GM21360 (cell line): ENCODE measurements at regions not wholly inside any gene's neighbourhood (a gene's known extent, or its start where the extent isn't known, plus 50 kb on each side); places are given as distances from the start of the nearest gene placed in this dataset.

Experiments
- ATAC-seq: cut with Tn5 transposase; IDR thresholded peaks from one replicate; pipeline ENCODE4 v1.9.1; 2021; ENCODE audit warnings: mild to moderate bottlenecking, moderate library complexity; ENCODE audit not compliant: unreplicated experiment

DNA sequence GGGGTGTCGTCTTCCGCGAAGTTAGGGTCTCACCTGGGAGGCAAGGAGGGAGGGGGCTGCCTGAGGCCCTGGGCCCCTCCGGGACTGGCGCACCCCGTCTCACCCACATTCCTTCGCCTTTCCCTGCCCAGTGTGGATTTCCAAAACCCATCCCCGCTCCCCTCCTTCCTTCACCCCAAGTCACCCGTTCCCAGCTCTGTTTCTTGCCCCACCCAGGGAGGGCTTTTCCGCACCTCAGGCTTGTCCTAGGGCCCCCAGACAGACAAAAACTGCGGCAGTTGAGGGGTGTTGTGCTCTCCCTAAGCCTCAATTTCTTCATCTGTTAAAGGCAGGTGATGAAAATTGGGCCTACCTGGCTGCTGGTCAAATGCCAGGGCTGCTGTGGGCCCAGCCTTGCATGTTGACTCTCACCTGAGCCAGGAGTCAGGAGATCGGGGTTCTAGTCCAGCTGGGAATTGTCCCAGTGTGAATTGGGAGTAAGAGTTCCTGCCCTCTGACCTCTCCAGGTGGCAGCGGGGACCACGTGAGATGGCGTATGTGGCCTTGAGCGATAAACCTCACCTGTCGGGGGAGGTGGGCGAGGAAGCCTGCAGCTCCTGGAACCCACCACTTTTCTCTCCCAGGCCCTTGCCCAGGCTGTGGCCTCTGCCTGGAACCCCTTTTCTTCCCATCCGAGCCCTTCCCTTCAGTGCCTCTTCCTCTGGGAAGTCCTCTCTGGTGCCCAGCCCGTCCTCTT, 143.4 kb upstream of the IER5L start:
- no peak for ATAC-seq

DNA sequence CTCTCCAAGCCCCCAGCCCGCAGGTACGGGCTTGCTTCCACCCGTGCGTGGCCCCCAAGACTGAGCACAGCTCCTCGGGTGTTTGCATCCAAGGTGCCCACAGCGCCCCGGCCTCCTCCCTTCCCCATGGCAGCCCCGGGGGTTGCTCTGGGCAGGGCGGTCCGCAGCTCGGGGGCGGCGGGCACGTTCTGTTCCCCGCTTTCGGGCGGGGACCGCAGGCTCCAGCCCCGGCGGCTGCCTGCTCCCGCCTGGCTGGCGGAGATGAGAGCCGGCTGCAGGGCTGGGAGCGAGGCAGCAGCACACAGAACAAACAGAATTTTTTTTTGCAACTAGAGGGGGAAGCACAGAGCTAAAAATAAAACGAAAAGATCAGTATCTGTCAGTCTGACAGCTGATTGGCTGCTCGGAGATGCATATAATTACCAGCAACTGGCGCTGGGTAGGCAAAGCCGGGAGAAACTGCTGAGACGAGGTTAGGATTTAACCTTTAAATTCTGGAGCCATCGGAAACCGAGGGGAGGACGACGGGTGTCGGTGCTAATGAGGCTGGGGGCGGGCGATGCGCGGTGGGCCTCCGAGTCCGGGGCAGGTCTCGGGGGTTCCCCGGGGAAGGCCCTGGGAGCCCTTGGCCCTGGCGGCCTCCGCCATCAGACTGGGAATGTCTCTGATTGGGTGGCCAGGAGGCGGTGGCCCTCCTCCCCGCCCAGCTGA, 142.7 kb upstream of the IER5L start:
- ATAC-seq: peak; percentile 49

DNA sequence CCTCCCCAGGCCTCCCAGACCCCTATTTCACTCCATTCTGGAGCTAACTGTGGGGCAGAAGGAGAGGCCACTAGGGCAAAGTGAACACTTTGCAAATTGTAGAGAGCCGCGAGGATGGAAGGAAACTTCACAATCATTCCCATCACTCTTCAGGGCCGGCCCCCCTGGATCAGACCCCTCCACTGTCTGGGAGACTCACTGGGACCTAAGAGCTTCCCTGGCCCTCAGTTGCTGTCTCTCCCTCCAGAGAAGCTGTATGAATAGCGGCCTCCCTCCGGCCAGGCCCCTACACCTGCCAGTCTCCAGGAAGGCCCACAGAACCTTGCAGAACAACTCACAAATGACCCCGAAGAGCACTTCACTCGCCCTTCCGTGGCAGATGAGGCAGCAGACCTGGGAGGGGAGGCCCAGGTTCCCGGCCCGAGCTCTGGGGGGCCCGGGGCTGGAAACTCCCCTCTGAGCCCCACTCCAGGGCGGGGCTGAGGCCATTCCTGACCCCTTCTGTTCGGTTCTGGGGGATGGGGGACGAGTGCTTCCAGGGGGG, 141.9 kb upstream of the IER5L start:
- no peak for ATAC-seq

DNA sequence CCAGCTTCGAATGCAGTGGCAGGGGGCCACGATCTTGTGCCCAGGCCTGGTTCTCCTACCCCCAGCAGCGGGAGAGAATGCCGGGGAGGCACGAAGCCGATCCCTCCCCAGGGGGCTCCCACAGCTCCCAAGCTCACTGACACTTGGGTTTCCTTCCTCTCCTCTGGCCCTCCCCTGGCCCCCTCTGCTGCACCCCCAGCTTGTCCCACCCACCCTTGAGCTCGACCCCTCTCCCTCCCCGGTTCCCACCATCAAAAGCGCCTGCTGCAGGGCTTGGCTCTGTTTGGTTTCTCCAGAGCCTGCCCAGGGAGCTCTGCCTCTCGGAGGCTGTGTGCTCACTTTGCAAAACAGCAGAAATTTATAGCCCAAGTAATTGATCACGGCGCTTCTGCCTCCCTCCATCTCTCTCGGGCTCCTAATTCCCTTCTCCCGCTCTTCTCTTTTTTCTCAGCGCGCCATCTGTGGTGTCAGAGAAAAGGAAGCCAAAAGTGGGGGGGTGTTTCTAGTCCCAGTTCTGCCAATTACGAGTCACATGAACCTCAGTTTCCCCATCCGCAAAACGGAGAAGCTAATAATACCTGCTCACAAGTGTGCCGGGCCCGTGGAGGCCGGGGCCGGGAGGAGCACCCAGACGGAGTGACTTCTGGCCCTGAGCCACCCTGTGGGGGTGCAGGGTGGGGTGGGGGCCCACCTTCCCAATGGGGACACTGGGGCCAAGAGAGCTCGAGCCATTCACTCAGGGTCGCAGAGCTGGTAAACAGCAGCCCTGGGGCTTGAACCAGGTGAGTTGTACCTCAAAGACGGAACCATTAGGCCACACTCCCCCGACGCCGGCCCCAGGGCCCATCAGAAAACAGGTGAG, 141.2 kb upstream of the IER5L start:
- no peak for ATAC-seq

DNA sequence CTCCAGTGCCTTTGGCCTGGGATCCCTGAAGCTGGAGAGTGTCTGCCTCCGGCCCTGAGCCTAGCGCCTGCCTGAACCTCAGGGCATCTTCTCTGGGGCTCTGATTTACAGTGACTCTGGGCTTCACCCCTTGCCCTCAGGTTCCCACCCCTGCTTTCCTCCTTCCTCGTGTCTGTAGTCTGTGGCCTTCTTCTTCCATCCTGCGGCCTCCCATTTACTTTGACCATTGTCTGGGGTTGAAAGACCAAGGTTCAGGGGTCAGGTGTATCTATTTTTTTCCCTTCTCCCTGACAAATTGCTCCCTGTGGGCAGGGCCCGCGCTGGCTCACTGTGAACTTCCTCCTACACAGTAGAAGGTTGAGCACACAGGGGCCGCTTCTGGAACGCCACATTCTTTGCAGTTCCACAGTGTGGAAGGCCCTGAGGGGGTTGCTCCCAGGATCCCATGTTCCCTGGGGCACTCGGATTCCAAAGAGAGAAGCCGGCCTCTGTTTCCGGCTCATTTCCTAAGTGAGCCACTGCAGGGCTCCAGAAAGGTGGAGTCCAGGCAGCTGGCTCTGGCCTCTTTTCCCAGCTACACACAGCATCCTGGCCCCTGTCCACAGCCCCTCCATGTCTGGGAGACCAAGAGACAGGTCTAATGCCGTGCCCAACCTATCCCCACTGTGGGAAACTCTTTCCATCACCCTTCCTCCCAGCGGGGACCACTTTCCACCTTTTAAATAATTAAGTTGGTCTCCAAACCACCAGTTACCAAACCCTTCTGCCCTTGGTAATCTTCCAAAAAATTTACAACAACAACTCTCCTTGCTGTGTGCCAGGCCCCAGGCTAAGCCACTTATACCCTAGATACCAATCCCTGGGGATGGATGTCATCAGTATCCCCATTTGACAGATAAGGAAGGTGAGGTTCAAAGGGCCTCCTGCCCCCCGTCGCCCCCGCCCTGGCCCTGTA, 140.3 kb upstream of the IER5L start:
- ATAC-seq: no peak

DNA sequence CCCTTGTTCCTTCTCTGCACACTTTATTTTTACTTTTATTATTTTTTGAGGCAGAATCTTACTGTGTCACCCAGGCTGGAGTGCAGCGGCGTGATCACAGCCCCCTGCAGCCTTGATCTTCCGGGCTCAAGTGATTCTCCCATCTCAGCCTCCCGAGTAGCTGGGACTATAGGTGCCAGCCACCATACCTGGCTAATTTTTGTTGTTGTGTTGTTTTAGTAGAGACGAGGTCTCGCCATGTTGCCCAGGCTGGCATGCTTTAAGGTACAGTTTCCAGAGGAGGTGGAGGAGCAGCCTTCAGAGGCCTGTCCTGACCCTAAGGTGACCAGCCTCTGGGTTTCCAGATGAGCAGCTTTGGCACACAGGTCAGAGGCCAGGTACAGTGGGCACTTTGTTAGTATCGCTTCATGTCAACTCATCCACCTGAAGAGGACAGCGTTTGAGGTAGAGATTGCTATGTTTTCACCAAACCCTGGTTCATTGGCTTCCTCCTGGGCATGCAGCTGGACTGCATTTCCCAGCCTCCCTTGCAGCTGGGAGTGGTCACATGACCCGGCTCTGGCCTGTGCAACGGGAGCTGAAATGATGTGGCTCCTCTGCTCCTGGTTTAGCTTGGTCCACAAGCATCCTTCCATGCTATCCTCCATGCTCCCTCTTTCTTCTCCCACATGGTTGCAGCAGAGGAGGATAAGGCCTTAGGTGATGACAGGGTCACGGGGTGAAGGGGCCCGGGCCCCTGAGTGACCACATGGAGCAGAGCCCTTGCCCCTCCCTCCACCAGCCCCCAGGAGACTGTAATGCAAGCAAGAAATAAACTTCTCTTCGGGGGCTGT, 139.3 kb upstream of the IER5L start:
- no peak for ATAC-seq

DNA sequence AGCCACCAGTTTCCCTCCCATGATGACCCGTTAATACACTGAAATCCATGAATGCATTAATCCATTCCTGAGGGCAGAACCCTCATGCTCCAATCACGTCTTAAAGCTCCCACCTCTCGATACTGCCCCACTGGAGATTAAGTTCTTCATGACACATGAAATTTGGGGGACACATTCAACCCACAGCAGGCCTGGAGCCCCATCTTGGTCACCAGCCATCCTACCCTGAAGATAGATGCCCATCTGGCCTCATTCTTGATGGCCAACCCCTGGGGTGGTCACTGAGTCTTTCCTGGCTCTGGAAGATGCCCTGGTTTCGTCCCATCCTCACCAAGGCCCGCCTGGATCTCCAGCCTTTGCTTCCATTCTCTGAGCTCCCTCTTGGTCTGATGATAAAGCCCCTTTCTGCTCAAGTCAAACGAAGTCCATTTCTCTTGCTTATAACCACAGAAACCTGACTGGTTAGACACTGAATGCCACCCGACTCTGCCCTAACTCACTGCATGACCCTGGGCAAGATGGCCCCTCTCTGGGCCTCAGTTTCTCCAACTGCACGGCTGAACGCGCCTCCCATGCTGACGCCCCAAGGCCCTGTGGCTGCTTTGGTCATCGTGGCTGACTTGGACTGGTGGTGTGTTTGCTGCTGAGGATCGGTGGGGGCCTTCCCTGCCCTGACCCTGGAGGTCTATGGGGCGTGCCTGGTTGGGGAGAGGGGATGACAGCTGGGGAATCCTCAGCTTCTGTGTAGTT, 138.4 kb upstream of the IER5L start:
- no peak for ATAC-seq

DNA sequence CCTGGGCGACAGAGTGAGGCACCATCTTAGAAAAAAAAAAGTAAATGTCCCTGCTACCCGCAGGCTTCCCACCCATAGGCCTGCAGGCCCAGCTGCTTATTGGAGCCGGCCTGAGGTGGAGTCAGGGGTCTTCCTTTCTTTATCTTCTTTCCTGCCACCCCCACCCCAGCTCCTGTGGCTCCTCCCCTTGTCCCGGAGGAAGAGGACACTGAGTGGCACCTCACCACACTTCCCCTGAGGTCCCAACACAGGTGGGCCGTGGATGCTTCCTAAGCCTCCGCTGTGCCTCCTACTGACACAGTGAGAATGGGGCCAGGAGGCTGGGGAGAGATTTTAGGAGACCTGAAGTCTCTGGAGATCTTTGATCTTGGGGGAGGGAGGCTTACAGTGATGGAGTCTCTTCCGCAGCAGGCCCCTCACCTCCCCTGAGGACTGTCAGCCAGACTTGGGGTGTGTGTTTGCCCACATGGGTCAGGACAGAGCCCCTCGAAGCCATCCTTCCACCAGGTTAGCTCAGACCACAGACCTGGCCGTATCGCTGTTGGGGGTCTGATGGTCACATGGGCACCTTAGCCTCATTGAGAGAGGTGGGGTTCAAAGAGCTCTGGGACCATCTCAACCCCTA, 135.4 kb upstream of the IER5L start:
- ATAC-seq: no peak

DNA sequence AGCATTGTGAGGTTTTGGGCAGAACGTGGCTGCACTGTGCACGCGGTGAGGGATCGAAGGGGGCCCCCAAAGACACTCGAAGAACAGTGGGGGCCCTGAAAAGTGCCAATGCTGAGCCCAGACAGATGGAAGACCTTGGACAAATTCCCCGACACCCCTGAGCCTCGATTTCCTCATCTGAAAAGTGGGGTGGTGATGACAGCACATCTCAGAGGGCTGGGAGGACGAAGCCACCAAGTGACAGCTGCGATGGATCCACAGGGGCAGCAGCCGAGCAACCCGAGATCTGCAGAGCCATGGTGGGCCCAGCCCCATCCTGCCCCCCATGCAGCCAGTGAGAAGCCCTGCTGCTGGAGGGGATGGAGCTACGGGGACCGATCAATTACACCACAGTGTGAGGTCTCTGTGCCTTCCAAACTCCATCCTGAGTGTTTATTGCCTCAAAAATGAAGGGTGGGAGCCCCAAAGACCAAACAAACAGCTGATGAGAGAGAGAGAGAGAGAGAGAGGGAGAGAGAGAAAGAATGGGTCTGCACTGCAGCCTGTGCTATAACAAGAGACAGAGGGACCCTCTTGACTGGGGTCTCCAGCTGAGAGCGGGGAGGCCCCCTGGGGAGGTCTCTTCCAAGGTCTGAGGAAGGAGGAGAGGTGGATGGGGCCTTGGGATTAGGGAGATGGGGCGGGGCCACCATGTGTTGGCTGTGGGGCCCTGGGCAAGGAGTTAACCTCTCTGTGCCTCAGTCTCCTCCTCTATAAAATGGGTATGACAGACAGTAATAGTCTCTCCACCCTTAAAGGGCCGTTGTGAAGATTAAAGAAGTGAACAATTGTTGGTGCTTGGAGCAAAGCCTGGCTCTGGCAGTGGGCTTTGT, 134.4 kb upstream of the IER5L start:
- no peak for ATAC-seq

DNA sequence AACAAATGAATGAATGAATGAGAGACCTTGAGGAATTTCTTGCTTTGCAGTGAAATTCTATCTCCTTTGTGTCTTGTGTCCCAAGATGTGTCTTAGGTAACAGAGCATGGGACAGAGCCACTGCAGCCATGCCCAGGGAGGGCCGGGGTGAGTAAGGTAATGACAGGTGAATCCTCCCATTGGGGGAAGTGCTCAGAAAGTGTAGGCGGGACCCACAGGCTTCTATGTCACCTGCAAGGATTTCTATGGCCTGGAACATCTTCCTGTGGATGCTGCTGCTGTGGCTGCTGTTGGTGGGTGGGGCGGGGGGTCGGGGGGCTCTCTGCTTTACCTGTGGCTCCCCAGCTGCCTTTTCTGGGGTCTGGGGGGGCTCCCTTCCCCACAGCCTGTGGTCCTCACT, 133.6 kb upstream of the IER5L start:
- no peak for ATAC-seq

DNA sequence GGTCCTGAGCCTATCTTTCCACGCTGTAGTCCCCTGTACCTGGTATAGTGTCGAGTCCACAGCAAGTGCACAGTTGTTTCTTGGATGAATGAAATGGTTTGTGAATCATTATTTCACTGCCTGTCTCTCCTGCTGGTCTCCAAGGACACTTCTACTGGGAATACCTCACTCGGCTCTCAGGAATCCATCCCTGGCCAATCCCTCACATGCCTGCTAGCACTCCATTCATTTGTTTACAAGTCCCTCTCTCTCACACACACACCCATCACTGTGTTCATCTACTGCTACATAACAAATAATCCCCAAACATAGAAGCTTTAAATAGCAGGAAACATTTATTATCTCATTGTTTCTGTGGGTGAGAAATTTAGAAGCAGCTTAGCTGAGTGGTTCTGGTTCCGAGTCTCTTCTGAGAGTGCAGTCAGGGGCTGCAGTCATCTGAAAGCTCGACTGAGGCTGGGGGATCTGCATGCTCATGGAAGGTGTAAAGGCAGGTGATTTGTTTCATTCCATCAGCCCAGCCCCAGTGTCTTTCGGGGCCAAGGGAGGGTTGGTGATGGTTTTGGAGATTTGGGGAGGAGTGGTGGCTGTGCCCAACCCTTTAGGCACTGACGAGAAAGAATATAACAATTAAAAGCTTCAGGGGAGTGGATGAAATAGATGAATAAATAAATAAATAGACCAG, 132.7 kb upstream of the IER5L start:
- no peak for ATAC-seq

DNA sequence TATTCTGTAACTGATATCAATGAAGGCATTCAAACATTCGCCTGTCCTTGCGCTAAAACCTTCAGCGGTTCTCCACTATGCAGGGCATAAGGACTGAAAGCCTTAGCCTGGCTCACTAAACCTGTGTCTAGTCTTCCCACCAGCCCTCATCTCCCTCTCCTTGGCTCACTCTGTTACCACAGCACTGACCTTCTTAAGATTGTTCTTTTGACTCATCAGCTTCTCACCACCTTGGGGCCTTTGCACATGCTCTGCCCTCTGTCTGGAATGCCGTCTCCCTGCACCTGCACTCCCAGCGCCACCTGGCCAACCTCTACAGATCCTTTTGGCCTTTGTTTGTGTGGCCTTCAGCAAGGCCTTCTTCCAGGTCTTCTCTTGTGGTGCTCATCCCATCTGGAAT, 131.8 kb upstream of the IER5L start:
- no peak for ATAC-seq

DNA sequence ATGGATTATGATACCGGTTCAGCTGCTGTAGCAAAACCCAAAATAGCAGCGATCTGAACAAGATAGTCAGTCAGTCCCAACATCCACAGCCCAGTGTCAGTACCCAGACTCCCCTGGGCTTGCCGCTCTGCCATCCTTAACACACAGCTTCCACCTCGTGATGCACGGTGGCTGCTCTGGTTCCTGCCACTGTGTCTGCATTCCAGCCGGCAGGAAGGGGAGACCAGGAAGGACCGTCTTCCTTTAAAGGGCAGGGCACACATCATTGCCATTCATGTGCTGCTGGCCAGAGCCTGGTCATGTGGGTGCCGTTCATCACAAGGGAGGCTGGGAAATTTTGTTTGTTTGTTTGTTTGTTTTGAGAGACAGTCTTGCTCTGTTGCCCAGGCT, 131.0 kb upstream of the IER5L start:
- no peak for ATAC-seq

DNA sequence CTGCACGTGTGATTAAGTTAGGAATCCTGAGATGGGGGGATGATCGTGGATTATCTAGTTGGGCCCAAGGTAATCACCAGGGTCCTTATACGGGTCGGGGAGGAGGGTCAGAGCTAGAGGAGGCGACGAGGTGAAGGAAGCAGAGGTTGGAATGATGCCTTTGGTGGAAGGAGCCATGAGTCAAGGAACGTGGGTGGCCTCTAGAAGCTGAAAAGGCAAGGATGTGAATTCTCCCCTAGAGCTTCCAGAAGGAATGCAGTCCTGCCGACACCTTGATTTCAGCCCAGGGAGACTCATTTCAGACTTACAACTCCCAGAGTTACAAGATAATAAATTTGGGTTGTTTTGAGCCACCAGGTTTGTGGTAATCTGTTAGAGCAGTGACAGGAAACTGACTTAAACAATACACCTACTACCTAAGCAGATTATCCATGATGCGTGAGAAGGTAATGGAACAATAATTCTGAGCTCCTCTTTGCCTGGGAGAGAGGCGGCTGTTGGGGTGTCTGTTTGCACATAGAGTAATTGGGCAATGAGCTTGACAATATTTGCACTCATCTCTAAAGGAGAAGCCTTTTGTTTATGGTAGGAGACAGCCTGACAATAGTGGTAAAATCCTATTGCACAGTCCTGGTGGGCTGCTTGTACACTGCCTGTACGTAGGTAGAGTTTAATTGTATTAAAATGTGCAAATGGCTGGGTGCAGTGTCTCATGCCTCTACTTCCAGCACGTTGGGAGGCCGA, 129.3 kb upstream of the IER5L start:
- ATAC-seq: no peak

DNA sequence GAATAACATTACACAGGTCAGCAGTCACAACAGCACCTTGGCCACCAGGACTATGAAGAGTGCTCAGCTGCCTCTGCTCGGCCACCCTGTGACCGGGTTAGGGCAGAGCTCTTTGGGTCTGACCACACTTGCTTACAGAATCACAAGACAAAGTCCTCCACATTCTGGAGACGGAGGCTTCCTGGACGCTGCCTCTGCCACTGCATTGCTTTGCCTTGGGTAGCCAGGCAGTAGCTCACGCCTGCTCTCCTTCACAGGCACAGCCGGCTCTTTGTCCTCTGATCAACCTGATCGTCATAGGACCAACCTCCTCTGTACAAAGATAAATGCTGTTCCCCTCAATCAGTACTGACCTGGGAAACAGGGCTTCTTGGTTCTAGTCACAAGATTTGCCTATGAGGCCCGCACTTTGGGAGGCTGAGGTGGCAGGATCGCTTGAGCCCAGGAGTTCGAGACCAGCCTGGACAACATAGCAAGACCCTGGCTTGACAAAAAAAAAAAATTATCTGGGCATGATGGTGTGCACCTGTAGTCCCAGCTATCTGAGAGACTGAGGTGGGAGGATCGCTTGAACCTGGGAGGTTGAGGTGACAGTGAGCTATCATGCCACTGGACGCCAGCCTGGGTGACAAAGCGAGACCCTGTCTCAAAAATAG, 128.4 kb upstream of the IER5L start:
- no peak for ATAC-seq

DNA sequence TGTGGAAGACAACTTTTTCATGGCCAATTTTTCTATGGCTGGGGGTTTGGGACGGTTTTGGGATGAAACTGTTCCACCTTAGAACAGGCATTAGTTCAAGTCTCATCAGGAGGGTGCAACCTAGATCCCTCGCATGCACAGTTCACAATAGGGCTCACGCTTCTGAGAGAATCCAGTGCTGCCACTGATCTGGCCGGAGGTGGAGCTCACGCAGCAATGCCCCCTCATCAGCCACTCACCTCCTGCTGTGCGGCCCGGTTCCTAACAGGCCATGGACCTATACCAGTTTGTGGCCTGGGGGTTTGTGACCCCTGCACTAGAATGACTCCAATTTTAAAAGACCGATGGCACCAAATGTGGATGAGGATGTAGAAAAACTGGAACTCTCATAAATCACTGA, 127.2 kb upstream of the IER5L start:
- ATAC-seq: no peak
